ENCODE measurements at regions not wholly inside any gene's neighbourhood (a gene's known extent, or its start where the extent isn't known, plus 50 kb on each side); places are given as distances from the start of the nearest gene placed in this dataset.

GRCh38 chr20:56976336-56976735 is 290.1 kb downstream of the BMP7 start:
- DNase-seq: no peak

GRCh38 chr20:56978475-56978874 is 288.0 kb downstream of the BMP7 start:
- DNase-seq: no peak

DNA sequence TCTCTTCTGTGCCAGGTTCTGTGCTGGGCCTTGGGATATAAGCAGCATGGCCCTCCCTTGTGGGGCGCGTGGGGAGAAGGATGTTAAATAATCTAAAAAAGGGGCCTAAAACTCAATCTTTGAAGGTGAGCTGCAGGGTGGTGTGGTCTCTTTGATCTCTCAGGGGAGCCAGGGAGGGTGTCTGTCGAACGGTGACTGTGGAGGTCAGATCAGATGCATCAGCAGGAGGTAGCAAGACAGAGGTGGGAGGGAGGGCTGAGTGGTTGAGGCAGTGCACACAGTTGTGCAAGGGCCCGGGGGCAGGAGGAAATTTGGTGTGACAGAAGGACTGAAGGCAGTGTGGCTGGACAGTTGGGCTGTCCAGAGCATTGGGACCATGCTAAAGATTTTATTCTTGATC is 287.3 kb downstream of the BMP7 start:
- DNase-seq: no peak

GRCh38 chr20:56981301-56981700 is 285.1 kb downstream of the BMP7 start:
- DNase-seq: no peak

DNA sequence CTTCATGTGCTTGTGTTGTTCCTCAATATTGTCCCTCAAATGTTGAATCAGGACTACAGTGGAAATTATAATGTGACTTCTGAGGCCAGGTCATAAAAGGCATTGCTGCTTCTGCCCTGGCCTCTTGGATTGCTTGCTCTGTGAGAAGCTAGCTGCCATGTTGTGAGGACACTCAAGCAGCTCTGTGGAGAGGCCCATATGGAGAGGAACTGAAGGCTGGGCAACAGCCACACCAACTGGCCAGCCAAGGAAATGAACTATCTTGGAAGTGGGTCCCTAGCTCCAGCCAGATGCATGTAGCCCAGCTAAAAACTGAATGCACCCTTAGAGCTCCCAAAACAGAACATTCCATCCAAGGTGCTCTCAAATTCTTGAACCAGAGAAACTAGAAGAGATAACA is 282.6 kb downstream of the BMP7 start:
- no peak for DNase-seq

- DNase-seq: no peak
Observed at GRCh38 chr20:56985066-56985685, 281.3 kb downstream of the BMP7 start.

GRCh38 chr20:56986476-56986875 is 280.0 kb downstream of the BMP7 start:
- DNase-seq: no peak

- no peak for DNase-seq
Observed at GRCh38 chr20:56986931-56987720, 279.3 kb downstream of the BMP7 start.

DNA sequence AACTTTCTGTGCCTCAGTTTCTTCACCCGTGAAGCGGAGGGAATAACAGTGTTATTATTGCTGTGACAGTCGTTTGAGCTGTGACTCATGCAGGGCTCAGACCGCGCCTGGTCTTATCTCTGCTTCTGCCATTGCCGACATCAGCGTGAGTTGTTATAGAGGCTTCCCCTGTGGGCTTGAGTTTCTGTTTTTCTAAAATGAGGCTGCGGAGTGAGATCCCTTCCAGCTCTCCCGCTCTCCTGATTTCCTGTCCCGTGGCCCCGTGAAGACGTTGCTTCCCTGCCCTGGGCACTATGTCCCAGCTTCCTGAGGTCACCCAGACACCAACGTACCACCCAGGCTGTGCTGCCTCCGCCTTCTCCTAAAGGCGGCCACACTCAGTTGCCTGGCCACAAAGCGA is 278.5 kb downstream of the BMP7 start:
- no peak for DNase-seq

- no peak for DNase-seq
Observed at GRCh38 chr20:56988446-56988845, 278.0 kb downstream of the BMP7 start.

DNA sequence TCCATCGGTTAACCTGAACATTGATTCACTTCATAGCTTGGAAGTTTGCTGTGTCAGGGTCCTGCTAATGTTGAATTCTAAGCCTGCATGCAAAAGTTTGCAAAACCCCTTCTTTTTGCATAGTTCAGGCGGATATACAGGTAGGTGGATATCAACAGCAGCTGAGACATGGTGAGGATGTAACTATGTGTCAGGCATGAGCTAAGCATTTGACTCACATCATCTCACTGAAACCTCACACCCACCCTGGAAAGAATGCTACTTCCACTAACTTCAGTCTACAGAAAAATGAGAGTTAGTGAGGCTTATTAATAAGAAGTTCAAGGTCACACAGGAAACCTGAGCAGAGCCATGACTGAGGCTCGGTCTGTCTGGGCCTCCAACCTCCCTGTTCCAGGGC is 276.9 kb downstream of the BMP7 start:
- DNase-seq: no peak

GRCh38 chr20:56993020-56993559 is 273.4 kb downstream of the BMP7 start:
- no peak for DNase-seq

- no peak for DNase-seq
Observed at GRCh38 chr20:56994006-56994405, 272.4 kb downstream of the BMP7 start.

GRCh38 chr20:56995149-56995548 is 271.3 kb downstream of the BMP7 start:
- no peak for DNase-seq

DNA sequence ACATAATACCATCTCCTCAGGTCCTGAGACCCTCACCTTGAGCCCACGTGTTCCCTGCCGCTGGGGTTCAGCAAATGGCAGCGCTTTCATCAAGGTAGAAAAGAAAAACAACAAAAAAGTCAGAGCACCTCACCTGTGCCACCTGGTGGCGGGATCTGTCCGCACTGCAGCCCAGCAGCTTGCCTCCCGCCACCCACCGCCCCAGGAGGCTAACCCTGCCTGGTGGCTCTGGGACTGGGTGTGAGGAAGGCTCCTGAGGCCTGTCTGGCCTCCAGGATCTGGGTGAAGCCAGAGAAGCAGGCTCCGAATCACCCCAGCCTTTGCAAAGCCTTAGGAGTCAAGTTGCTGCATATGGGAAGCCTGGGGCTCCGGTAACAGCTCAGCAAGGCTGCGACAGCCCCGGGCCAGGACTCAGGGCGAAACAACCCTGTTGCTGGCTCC is 270.8 kb downstream of the BMP7 start:
- DNase-seq: no peak

DNA sequence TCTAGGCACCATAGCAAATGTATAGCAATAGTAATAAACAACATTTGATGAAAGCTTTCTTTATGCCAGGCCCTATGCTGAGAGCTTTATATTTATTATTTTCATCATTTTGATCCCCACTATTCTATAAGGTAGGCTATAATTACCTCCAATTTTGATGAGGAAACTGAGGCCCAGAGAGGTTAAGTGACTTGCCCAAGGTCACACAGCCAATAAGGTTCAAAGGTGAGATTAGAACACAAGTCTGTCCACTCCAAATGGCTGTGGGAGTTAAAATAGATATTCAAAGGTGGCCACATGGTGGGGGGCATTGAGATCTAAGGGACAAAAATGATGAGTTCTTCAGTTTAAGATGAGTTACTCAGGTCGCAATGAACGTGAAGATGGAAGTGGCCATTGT is 269.9 kb downstream of the BMP7 start:
- no peak for DNase-seq

- DNase-seq: no peak
Observed at GRCh38 chr20:56998438-56998837, 268.0 kb downstream of the BMP7 start.

GRCh38 chr20:57000441-57000968 is 265.9 kb downstream of the BMP7 start:
- no peak for DNase-seq

DNA sequence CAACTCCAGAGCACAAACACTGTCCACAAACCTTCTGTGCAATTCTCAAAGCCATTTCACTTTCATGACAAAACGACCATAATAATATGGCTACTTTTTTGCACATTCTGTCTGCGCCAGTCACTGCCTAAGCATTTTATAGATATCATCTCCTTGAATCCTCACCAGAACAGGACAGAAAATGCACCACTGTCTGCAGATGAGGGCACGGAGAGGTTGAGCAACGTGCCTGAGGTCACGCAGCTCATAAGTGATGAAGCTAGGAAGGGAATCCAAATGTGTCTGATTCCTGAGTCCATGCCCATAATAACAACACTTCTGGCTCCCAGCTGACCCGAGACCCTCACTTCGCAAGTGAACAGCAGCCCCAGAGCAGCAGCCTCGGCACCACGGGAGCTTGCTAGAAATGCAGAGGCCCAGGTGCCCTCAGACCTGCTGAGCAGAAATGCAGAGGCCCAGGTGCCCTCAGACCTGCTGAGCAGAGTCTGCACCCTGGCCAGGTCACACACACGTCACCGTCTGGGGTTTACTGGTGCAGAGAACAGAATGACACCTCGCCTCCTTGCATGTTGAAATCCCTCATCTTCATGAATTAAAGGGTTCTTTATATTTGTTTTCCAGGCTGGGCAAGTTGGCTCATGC is 265.2 kb downstream of the BMP7 start:
- no peak for DNase-seq

- no peak for DNase-seq
Observed at GRCh38 chr20:57002066-57002570, 264.3 kb downstream of the BMP7 start.

- DNase-seq: no peak
Observed at GRCh38 chr20:57003012-57003411, 263.4 kb downstream of the BMP7 start.

- no peak for DNase-seq
Observed at GRCh38 chr20:57004416-57004815, 262.0 kb downstream of the BMP7 start.

All from CD4-positive, alpha-beta T cell treated with Interleukin-15 for 1 hour (primary cell).